ENCODE measurements at regions not wholly inside any gene's neighbourhood (a gene's known extent, or its start where the extent isn't known, plus 50 kb on each side); places are given as distances from the start of the nearest gene placed in this dataset.
"Not testable (repeated sequence)": the region's sequence is repeated elsewhere in the genome, so short reads cannot be mapped to it uniquely, and the experiment has no call there.

- DNase-seq, result no peak
Measured at GRCh38 chr5:16291894-16292293, 112.3 kb upstream of the MARCHF11 start.

- DNase-seq, result no peak
Measured at GRCh38 chr5:16291474-16291873, 111.9 kb upstream of the MARCHF11 start.

GRCh38 chr5:16283791-16284190, 104.2 kb upstream of the MARCHF11 start:
- no peak for DNase-seq

- DNase-seq, result not testable (repeated sequence)
Measured at GRCh38 chr5:16276859-16277258, 97.3 kb upstream of the MARCHF11 start.

GRCh38 chr5:16271851-16272250, 92.3 kb upstream of the MARCHF11 start:
- DNase-seq, result no peak

GRCh38 chr5:16265141-16265540, 85.5 kb upstream of the MARCHF11 start:
- no peak for DNase-seq

- DNase-seq, result no peak
Measured at GRCh38 chr5:16260000-16260399, 80.4 kb upstream of the MARCHF11 start.

GRCh38 chr5:16253856-16254255, 74.3 kb upstream of the MARCHF11 start:
- DNase-seq, result no peak

GRCh38 chr5:16245956-16246355, 66.4 kb upstream of the MARCHF11 start:
- no peak for DNase-seq

GRCh38 chr5:16245249-16245648, 65.7 kb upstream of the MARCHF11 start:
- no peak for DNase-seq

GRCh38 chr5:16238018-16238417, 58.4 kb upstream of the MARCHF11 start:
- no peak for DNase-seq

GRCh38 chr5:16234598-16234997, 55.0 kb upstream of the MARCHF11 start:
- no peak for DNase-seq

GRCh38 chr5:16233730-16234129, 54.1 kb upstream of the MARCHF11 start:
- DNase-seq, result no peak

- no peak for DNase-seq
Measured at GRCh38 chr5:16229357-16229940, 49.9 kb upstream of the MARCHF11 start.

All from NCI-H526 treated with DMSO at 0.1 percent for 48 hours (cell line).